ENCODE measurements at regions not wholly inside any gene's neighbourhood (a gene's known extent, or its start where the extent isn't known, plus 50 kb on each side); places are given as distances from the start of the nearest gene placed in this dataset.

DNA sequence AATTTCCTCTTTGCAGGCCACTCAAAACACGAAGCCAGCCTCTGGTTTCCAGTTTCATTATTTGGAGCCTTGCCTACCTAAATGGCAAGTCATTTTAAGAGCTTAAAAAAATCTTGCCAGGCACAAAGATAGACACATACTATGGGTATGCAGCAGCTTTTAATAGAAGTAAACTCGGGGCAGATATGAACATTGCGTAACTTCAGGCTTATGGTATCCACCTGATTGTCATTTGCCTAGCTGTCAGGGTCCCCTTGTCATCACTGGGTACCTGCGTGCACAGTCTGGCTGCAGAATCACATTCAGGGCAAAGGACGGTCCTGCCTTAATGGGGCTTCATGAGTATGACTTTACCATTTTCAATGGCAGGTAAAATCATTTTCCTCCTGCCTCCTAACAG is 466.1 kb upstream of the NRP1 start:
- Histone ChIP-seq H3K9ac (ENCODE audit: low read depth, low read length) (no peak overlapping the region), H3K27ac (ENCODE audit: low read length) (no peak overlapping the region), H3K9me3 (ENCODE audit: insufficient read depth, low read length, severe bottlenecking) (no peaks in the 10 kb centered on the region), H3K36me3 (ENCODE audit: insufficient read depth, low read length) (no peaks in the 10 kb centered on the region), H3K4me1 (ENCODE audit: insufficient read depth, low read length) (no peaks in the 10 kb centered on the region), H2AFZ (ENCODE audit: low read depth, low read length) (no peak overlapping the region), H3K4me3 (ENCODE audit: low read depth in 1 of 2, low read length in 2 of 2) (no peak overlapping the region), H4K20me1 (ENCODE audit: insufficient read depth, low read length) (no peaks in the 10 kb centered on the region), H3K4me2 (ENCODE audit: insufficient read depth, low read length) (no peak overlapping the region), H3K27me3 (ENCODE audit: insufficient read depth, low read length, poor library complexity) (no peaks in the 10 kb centered on the region), H3K79me2 (ENCODE audit: insufficient read depth, low read length) (no peaks in the 10 kb centered on the region)
- DNase-seq (no peak), ATAC-seq (ENCODE audit: insufficient read depth, low read depth) (no peak)
- TF ChIP-seq EZH2 (IDR thresholded peaks at IDR 0.05; ENCODE audit: borderline replicate concordance, low read depth, low read length, severe bottlenecking), result no peak
- TF ChIP-seq, protein P1, sequence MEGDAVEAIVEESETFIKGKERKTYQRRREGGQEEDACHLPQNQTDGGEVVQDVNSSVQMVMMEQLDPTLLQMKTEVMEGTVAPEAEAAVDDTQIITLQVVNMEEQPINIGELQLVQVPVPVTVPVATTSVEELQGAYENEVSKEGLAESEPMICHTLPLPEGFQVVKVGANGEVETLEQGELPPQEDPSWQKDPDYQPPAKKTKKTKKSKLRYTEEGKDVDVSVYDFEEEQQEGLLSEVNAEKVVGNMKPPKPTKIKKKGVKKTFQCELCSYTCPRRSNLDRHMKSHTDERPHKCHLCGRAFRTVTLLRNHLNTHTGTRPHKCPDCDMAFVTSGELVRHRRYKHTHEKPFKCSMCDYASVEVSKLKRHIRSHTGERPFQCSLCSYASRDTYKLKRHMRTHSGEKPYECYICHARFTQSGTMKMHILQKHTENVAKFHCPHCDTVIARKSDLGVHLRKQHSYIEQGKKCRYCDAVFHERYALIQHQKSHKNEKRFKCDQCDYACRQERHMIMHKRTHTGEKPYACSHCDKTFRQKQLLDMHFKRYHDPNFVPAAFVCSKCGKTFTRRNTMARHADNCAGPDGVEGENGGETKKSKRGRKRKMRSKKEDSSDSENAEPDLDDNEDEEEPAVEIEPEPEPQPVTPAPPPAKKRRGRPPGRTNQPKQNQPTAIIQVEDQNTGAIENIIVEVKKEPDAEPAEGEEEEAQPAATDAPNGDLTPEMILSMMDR (IDR thresholded peaks at IDR 0.05; ENCODE audit: borderline replicate concordance, extremely low read depth, low read length, poor library complexity, severe bottlenecking), result no peak

DNA sequence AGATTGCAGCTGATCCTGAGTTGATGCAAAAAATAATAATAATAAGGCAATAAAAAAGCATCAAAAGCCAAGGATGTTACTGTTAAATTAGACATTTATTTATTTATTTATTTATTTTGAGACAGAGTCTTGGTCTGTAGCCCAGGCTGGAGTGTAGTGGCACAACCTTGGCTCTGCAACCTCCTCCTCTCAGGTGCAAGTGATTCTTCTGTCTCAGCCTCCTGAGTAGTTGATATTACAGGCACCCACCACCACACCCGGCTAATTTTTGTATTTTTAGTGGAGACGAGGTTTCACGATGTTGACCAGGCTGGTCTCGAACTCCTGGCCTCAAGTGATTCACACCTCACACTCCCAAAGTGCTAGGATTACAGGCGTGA is 465.5 kb upstream of the NRP1 start:
- Histone ChIP-seq H3K27me3 (ENCODE audit: insufficient read depth, low read length, poor library complexity) (no peaks in the 10 kb centered on the region), H3K9ac (ENCODE audit: low read depth, low read length) (no peak overlapping the region), H3K4me2 (ENCODE audit: insufficient read depth, low read length) (no peak overlapping the region), H2AFZ (ENCODE audit: low read depth, low read length) (no peak overlapping the region), H3K79me2 (ENCODE audit: insufficient read depth, low read length) (no peaks in the 10 kb centered on the region), H3K27ac (ENCODE audit: low read length) (no peak overlapping the region), H3K4me1 (ENCODE audit: insufficient read depth, low read length) (no peaks in the 10 kb centered on the region), H3K36me3 (ENCODE audit: insufficient read depth, low read length) (no peaks in the 10 kb centered on the region), H3K4me3 (ENCODE audit: low read depth in 1 of 2, low read length in 2 of 2) (no peak overlapping the region), H4K20me1 (ENCODE audit: insufficient read depth, low read length) (no peaks in the 10 kb centered on the region), H3K9me3 (ENCODE audit: insufficient read depth, low read length, severe bottlenecking) (no peaks in the 10 kb centered on the region)
- no peak for DNase-seq
- ATAC-seq (ENCODE audit: insufficient read depth, low read depth), result no peak
- TF ChIP-seq, protein P1 (IDR thresholded peaks at IDR 0.05; ENCODE audit: borderline replicate concordance, extremely low read depth, low read length, poor library complexity, severe bottlenecking), result no peak
- TF ChIP-seq EZH2 (IDR thresholded peaks at IDR 0.05; ENCODE audit: borderline replicate concordance, low read depth, low read length, severe bottlenecking), result no peak

DNA sequence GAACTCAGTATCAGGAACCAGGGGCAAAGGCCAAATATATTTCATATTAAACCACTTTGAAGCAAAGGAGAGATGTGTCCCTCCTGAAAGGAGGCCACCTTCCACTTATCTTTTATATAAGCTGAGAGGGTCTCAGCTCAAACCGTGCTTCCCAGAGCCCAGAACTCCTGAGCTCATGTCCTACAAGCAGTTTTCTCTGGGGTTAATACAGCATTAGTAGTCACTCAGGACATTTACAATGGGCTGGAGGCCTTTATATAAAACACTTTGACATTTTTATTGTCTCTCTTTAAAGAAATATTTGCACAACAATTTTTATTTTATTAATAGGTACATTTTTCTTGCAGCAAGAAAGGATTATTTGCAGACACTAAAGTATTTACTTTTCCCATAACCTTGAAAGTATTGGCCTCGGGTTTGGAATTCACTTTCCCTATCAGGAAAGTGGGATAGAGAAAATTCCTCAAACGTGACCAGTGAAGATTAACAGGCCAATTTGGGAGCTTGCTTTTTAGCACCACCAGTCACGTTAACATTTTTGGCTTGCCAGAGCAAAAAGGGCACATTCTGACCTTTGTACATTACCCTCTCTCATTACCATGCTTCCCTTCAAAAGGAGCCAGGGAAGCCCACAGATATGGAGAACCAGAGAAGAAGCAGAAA is 464.9 kb upstream of the NRP1 start:
- Histone ChIP-seq H3K4me2 (ENCODE audit: insufficient read depth, low read length) (no peak overlapping the region), H3K9ac (ENCODE audit: low read depth, low read length) (no peak overlapping the region), H3K27me3 (ENCODE audit: insufficient read depth, low read length, poor library complexity) (no peaks in the 10 kb centered on the region), H3K9me3 (ENCODE audit: insufficient read depth, low read length, severe bottlenecking) (no peaks in the 10 kb centered on the region), H3K36me3 (ENCODE audit: insufficient read depth, low read length) (no peaks in the 10 kb centered on the region), H3K79me2 (ENCODE audit: insufficient read depth, low read length) (no peaks in the 10 kb centered on the region), H3K4me1 (ENCODE audit: insufficient read depth, low read length) (no peaks in the 10 kb centered on the region), H2AFZ (ENCODE audit: low read depth, low read length) (no peak overlapping the region), H4K20me1 (ENCODE audit: insufficient read depth, low read length) (no peaks in the 10 kb centered on the region), H3K4me3 (ENCODE audit: low read depth in 1 of 2, low read length in 2 of 2) (no peak overlapping the region), H3K27ac (ENCODE audit: low read length) (no peak overlapping the region)
- TF ChIP-seq EZH2 (IDR thresholded peaks at IDR 0.05; ENCODE audit: borderline replicate concordance, low read depth, low read length, severe bottlenecking), result no peak
- TF ChIP-seq, protein P1 (IDR thresholded peaks at IDR 0.05; ENCODE audit: borderline replicate concordance, extremely low read depth, low read length, poor library complexity, severe bottlenecking), result no peak
- no peak for ATAC-seq (ENCODE audit: insufficient read depth, low read depth)
- no peak for DNase-seq
